RWPE1 (cell line): ENCODE measurements at regions not wholly inside any gene's neighbourhood (a gene's known extent, or its start where the extent isn't known, plus 50 kb on each side); places are given as distances from the start of the nearest gene placed in this dataset.
"Not testable (repeated sequence)": the region's sequence is repeated elsewhere in the genome, so short reads cannot be mapped to it uniquely, and the experiment has no call there.

Experiments
- CTCF ChIA-PET: fragments of 350-600 bp; sonication (Branson Sonifier 250); formaldehyde crosslinking; extraction: SDS; loops from one replicate; lab custom pipeline; 2021; lab: Yijun Ruan, JAX
- POLR2A ChIA-PET: fragments of 400-600 bp; formaldehyde crosslinking; extraction: SDS; loops from one replicate; lab custom pipeline; 2020; ENCODE audit warnings: antibody characterized with exemption; ENCODE audit not compliant: low non-redundant PET; lab: Yijun Ruan, JAX
- DNase-seq: peaks from one replicate; pipeline ENCODE4 v3.0.0; 2012; ENCODE audit warnings: low spot score
- H3K27ac ChIP-seq: fragments of 450-650 bp; 2 replicates; pipeline ENCODE4 v1.5.1; 2017
- CTCF ChIP-seq: fragments of 450-650 bp; conservative IDR thresholded peaks from 2 replicates; pipeline ENCODE4 v1.5.1; 2017; ENCODE audit warnings: low read depth, mild to moderate bottlenecking

GRCh38 chr2:113822087-113822815 lies 65.8 kb upstream of the SLC35F5 start:
- no peak overlapping the region for H3K27ac ChIP-seq
- CTCF ChIA-PET: no interaction called here
- POLR2A ChIA-PET: no interaction called here
- no peak for DNase-seq
- no peak for TF ChIP-seq CTCF

GRCh38 chr2:113818382-113818951 lies 62.0 kb upstream of the SLC35F5 start:
- H3K27ac ChIP-seq: peak overlapping the region; percentile 82
- ChIA-PET CTCF (no interaction called here), POLR2A (no interaction called here)
- no peak for TF ChIP-seq CTCF
- peak; percentile 86 for DNase-seq

DNA sequence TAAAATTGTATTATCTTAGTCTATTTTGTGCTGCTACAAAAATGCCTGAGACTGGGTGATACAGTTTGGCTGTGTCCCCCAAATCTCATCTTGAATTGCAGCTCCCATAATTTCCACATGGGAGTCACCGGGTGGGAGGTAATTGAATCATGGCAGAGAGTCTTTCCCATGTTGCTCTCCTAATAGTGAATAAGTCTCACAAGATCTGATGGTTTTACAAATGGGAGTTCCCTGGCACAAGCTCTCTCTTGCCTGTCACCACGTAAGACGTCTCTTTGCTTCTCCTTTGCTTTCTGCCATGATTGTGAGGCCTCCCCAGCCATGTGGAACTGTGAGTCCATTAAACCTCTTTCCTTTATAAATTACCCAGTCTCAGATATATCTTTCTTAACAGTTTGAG lies 57.0 kb upstream of the SLC35F5 start:
- DNase-seq, CTCF ChIA-PET, POLR2A ChIA-PET, H3K27ac ChIP-seq: not testable (repeated sequence)

- no peak for TF ChIP-seq CTCF
- ChIA-PET CTCF (no interaction called here), POLR2A (no interaction called here)
- no peak for DNase-seq
- no peak overlapping the region for H3K27ac ChIP-seq
These were observed 55.8 kb upstream of the SLC35F5 start for GRCh38 chr2:113812204-113812603.

DNA sequence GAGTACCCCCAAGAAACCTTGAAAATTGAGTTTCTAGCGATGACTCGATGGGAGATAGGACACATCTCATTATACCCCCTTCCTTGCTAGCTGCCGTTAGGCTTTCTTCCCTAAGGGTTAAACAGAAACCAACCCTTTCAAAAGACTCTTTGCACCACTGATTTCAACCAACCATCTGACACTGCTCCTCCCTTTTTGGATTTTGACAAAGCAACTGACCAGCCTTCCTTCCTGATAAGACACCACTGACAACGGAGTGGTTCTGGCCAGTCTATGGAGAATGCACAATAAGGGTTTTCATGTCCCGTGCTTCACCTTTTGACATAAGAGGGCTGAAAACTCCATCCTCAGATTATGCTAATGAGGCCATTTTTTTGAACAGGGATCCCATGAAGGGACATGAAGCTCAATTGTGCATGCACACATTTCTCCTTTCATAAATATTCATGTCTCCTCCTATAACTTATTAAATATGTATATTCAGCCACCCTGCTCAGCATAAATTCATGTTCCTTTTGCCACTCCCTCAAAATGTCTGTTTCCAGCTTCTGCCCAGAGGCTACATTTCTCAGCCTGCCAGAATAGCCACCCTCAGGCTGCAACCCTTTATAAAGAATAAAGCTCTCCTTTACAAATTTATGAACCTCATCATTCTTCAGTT lies 52.8 kb upstream of the SLC35F5 start:
- no peak for TF ChIP-seq CTCF
- no peak overlapping the region for H3K27ac ChIP-seq
- DNase-seq: no peak
- ChIA-PET POLR2A (no interaction called here), CTCF (no interaction called here)

- ChIA-PET CTCF (no interaction called here), POLR2A (interaction anchor here (0.6 kb wide), 1 partner anchor 17 kb away, joined by 3 read pairs; no protein-coding TSS in a partner anchor)
- no peak for TF ChIP-seq CTCF
- H3K27ac ChIP-seq: no peak overlapping the region
- DNase-seq: no peak
These were observed 51.3 kb upstream of the SLC35F5 start for GRCh38 chr2:113807721-113808120.
